Ammon's horn (tissue), 1 donor: ENCODE measurements at regions not wholly inside any gene's neighbourhood (a gene's known extent, or its start where the extent isn't known, plus 50 kb on each side); places are given as distances from the start of the nearest gene placed in this dataset.
"Not testable (repeated sequence)": the region's sequence is repeated elsewhere in the genome, so short reads cannot be mapped to it uniquely, and the experiment has no call there.

Source experiments
- DNase-seq: peaks from one replicate; pipeline ENCODE4 v3.0.0-alpha.2; 2016; ENCODE audit warnings: low spot score

DNA sequence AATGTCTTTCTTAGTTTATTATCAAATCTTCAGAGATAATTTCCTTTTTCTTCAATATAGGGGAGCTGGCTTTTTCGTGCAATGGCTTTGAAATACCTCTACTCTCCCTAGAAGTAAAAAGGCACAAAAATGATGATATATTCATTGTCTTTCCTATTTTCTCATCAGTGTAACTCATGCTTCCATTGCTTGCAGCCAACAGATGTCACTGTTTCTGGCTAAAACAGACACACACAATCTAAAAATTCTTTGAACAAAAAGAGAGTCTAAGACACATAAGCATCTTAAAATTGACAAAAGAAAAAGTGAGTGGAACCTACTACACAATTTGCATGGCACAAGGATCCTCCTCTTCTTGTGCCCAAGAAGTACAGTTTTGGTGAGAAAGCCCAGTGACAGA lies 448.7 kb upstream of the VRK2 start:
- no peak for DNase-seq

- no peak for DNase-seq
Observed at GRCh38 chr2:57598551-57598950, 448.1 kb upstream of the VRK2 start.

DNA sequence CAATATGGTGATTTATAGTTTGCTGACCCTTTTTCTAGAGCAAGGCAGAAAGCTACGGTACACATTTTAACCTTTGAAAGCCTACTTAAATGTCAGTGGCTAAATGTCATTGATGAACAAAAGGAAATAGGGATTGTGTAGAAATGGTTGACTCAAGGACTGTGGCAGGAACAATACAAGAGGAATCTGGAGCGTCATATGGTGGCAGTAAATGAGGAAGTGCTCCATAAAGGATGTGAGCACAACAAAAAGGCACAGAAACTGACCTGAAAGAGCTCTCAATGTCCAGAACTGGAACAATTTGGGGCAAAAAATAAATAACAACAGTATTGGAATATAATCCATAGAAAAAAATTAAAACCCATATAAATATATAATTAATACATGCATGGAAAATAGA lies 443.9 kb upstream of the VRK2 start:
- no peak for DNase-seq

GRCh38 chr2:57614988-57615387 lies 431.6 kb upstream of the VRK2 start:
- DNase-seq: no peak

GRCh38 chr2:57615855-57616556 lies 430.6 kb upstream of the VRK2 start:
- no peak for DNase-seq

DNA sequence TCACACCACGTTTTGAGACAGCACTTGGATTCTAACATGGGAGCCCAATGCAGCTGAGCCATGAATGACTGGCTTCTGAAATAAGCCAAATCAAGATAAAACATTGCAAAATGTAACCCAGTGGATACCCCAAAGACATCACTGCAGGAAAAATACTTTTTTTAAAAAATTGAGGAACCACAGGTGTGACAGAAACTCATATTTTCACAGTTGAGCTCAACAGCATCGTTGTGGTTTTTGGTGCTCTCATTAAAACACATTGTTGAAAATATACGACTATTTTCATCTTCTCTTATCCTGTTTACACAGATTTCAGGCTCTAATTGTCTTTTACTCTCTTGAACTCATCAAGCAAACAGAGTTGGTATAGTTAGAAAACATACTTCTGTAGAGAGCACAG lies 429.3 kb upstream of the VRK2 start:
- no peak for DNase-seq

GRCh38 chr2:57621122-57621663 lies 425.4 kb upstream of the VRK2 start:
- no peak for DNase-seq

DNA sequence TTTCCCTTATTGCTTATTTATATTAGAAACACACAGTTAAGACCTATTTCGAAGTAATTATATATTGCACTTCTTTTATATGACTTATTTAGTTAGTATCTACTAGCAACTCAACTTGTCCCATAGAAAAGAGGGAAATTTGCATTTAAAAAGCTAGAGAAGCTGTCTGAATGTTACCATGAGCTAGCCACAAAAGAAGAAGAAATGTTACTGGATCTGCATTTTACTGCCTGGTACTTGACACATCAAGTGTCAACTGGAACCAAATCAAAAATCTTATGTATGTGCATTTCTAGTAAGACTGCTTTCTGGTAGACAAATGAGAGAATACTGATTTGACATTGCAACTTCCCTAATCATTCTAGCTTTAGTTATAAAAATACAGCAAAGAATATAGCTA lies 424.6 kb upstream of the VRK2 start:
- DNase-seq: no peak

DNA sequence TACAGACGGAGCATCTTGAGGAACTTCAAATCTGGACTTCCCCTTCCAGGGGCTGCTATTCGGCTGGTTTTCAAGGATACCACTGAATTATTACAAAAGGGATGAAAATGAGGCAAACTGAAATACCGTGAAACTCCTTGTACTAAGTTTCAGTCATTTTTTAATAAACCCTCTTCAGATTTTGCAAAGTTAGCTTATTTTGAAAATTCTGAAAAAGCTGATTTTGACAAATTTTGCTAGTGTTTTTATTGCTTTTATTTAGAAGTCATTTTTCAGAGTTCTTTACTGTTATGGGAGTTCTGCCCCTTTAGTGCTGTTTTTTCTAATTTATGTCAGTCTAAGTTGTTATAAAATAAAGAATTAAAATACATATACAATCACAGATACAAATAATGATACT lies 390.4 kb upstream of the VRK2 start:
- DNase-seq: no peak

DNA sequence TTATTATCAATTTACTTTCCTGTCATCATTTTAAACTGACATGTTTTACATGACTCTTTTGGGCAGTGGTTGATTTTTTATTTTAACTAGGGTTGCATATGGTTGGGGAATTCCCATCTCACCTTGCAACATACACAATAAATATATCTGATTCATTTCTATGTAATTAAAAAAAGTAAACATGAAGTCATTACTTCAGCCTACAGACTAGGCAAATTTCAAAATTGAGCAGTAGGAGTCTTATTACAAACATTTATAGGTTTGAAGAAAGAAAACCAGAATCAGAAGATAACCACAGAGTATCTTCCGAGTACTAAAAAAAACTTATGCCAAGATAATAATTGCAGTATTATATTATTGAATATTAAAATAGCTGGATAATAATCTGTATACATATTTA lies 377.0 kb upstream of the VRK2 start:
- DNase-seq: no peak

GRCh38 chr2:57674025-57674424 lies 372.6 kb upstream of the VRK2 start:
- DNase-seq: no peak

DNA sequence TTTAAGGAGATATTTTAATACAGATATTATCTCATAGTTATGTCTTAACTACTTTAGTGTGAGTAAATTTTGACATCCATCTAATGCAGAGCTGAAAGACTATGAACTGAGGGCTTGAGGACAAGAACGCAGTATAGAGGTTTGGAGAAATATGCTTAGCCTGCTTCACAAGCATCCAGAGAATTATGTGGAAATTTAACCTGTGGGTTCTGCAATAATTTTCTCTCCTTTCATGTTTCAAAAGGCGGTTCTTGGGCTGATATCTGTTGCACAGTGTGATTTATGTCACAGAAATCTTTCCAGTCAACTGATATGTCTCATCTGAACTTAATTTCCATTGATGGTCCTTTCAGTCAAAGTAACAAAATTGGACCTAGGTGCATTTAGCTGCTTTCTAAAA lies 371.9 kb upstream of the VRK2 start:
- DNase-seq: no peak

DNA sequence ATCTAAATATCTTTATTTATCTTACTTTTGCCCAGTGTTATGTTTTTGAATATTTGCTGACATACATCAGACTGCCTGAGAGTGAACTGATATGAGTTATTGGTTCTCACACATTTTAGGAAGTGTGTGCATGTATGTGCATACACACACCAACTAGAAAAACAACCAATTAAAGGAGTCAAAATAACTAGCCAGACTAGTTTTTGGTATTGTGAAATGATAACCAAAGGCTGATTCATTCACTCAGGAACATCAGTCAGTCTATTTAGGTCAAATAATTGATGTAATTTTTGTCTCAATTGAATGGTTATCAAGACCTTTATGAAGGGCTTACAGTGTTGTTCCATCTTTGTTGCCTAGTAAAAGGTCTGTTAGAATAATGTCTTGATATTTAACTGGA lies 369.3 kb upstream of the VRK2 start:
- DNase-seq: no peak

DNA sequence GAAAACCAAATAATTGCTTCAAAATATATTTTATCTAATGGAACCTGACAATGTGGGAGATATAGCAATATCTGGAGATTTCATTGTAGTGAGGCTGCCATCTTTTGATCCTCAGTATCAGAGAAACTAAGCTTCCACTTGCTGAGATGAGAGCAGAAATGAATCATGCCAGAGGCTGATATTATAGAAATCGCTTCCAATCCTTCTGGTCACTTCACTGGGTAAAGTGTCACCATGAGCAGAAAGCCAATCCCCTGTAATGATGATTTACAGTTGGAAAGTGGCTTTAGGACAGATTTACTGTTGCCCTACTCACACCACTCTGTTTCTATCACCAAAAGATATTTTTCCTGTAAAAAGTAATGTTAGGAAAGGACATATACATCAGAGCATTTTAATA lies 365.0 kb upstream of the VRK2 start:
- no peak for DNase-seq

DNA sequence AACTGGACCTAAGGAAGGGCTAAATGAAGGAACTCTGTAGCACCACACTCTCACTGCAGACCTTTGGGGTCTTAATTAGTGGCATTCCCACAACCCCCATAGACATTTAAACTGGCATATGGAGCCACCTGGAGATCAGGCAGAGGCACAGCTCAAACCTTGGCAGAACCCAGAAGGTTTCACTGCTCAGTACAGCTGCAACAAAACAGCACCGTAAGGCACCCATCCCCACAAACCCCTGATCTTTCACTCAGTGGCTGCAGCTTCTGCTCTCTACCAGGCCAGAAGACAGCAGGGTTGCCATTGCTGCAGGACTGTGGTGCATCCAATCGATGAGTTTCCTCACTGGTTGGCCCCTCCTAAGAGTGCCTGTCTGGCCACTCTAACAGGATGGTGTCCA lies 361.6 kb upstream of the VRK2 start:
- DNase-seq: no peak

DNA sequence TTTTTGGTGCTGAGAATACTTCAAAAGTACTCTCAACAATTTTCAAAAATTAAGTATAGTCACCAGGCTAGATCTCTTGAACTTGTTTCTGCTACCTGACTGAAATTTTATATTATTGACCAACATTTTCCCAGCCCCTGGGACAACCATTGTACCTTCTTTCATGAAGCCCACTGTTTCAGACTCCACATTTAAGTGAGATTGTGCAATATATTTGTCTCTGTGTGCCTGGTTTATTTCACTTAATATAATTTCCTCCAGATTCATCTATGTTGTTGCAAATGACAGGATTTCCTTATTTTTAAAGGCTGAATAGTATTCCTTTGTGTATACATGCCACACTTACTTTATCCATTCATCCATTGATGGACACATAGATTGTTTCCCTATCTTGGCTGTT lies 354.2 kb upstream of the VRK2 start:
- DNase-seq: no peak

GRCh38 chr2:57693177-57693576 lies 353.4 kb upstream of the VRK2 start:
- DNase-seq: no peak

DNA sequence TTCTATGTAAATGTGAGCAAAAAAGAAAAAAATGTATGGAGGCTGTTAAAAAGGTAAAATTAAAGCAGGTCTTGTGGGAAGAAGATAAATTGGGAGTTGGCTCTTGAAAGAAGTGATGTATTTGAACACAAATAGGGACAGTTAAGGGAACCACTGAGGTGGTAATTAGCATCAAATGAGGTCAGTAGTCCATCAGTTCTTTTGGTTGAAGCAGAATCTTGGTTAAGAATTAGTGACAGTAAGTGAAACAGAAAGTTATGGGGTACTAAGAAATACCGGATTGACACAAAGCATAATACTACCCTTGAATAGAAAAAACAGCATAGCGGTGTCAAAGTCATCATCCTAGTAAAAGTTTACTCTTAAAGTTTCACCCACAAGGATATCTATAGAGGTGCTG lies 352.6 kb upstream of the VRK2 start:
- DNase-seq: no peak

DNA sequence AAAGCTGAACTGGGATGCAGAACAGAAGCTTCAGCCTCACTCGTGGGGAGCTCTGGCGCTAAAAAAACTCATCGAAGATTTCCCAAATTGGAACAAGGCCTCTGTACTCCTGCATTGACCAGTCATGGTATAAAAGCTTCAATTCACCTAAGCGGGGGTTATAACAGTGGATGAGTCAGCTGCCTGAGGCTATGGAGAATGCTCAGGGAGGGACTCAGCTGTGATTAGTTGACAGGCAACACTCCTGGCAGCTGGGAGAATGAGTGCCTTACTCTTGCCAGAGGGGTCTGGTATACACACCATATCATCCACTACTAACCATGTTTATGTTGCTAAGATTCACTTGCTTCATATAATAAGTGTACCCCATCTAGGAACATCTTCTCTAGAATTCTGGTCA lies 350.6 kb upstream of the VRK2 start:
- no peak for DNase-seq

- DNase-seq: no peak
Observed at GRCh38 chr2:57698392-57698791, 348.2 kb upstream of the VRK2 start.

DNA sequence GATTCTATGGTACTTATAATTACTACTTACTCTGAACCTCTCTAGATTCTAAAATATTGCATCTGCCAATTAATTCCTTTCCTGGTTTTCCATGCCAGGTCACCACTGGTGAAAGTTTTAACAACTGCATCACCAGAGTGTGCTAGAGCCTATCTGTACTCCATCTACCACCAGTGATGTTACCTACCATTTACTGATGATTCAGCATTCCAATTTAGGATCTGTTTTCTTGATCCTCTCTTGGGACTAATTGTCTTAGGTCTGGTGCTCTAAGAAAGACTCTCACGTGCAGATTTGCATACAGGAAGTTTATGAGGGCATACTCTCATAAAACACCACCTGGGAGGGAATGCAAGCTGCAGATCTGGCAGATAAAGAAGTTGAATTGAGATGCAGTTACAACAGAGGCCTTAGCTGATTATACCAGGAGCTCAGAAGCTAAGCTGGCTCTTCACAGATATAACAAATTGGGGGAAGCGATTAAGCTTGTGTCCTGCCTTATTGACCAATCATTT lies 347.6 kb upstream of the VRK2 start:
- no peak for DNase-seq

DNA sequence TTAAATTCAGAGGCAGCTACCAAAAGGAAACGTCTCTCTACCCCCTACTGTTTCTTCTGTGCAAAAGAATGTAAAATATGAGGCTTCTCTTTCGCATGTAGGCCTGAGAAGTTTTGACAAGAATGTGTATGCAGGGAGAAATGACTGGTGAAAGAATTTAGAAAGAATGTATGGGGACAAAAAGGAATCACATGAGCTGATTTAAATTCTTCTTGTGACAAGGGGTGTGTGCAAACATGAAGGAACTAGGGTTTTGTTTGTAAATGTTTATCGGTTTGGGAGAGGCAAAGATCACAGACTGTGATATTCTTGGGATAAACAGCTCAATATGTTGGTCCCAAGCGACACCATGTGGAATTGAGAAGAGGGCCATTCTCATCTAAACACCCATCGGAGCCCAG lies 345.2 kb upstream of the VRK2 start:
- DNase-seq: no peak

DNA sequence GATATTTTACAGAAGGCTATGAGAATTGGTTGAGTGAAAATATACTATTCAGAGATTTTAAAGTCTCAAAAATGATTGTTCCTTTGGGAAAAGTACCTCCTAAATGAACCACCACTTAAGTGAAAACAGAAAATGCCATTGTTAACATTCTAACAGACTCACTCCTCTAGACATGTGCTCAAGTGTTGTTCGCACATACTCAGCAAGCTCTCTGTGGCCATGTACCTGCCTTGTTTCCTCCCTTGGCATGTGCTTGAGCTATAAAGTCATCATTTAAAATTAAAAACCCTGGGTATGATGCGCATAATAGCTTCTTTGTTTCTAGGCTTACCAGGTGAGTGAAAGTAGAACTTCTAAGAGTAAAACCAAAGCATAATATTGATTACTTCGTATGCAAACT lies 343.2 kb upstream of the VRK2 start:
- no peak for DNase-seq

DNA sequence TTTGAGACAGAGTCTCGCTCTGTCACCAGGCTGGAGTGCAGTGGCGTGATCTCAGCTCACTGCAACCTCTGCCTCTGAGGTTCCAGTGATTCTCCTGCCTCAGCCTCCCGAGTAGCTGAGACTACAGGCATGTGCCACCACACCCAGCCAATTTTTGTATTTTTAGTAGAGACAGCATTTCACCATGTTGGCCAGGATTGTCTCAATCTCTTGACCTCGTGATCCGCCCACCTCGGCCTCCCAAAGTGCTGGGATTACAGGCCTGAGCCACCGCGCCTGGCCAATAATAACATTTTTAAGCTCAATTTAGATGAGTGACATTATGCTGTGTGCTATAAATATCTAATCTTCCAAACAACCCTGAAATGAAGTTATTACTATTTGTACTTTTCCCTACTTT lies 338.8 kb upstream of the VRK2 start:
- not testable (repeated sequence) for DNase-seq
